NCI-H146 treated with DMSO at 0.1 percent for 48 hours (cell line): ENCODE measurements at regions not wholly inside any gene's neighbourhood (a gene's known extent, or its start where the extent isn't known, plus 50 kb on each side); places are given as distances from the start of the nearest gene placed in this dataset.

Source experiments
- DNase-seq: peaks from one replicate; lab custom pipeline; 2025; ENCODE audit not compliant: unreplicated experiment; lab: John Stamatoyannopoulos, UW

DNA sequence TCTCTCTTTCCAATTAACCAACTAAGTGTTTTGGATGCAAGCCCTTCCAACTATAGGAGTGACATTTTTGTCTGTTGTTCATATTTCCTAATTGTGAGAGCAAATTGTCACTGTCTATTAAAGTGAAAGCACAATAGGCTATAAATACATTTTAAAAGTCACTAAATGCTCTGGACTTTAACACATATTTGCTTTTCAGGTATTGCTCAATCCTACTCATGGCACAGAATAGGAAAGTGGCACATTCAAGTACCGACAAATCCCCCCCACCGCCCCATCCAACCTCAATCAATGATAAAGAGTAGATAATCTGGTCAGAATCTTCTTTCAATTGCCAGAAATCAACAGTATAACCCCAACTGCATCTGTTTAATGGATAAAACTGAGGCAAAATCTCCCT is 419.8 kb downstream of the PLK2 start:
- DNase-seq = no peak

- DNase-seq = no peak
These were observed 422.0 kb downstream of the PLK2 start for GRCh38 chr5:58037899-58038298.

DNA sequence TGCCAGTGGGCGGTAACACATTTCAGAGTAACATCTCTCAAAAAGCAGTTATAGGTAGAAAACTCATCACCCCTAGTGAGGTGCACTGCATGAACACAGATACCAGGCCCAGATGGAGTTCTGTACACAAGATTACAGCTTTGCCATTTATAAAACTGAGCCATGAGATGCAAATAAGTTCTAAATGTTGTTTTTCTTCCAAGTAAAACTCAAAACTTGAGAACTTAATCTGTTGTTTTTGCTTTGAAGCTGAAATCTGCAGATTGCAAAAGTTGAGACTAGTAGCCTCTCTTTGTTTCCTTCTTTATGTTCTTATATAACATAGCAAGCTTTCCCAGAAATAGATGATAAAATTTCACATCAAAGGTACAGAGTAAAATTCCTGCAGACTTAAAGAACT is 434.1 kb downstream of the PLK2 start:
- DNase-seq = no peak

DNA sequence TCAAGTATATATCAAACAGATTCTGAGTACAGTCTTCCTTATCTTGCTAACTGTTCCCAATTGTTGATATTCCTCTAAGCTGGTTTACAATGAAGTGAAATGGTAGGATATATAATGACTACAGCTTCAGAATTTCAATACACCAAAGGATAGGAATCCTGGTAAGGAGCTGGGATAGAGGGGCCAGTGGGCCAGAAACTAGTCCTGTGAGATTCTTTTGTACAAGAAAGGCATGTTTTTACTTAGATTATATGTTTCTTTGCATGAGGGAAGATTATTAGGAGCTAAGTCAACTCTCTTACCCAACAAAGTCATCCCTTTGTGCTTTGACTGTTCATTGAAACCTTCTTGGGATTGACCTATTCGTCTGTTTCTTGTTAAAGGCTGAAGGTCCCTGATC is 435.7 kb downstream of the PLK2 start:
- no peak for DNase-seq

DNA sequence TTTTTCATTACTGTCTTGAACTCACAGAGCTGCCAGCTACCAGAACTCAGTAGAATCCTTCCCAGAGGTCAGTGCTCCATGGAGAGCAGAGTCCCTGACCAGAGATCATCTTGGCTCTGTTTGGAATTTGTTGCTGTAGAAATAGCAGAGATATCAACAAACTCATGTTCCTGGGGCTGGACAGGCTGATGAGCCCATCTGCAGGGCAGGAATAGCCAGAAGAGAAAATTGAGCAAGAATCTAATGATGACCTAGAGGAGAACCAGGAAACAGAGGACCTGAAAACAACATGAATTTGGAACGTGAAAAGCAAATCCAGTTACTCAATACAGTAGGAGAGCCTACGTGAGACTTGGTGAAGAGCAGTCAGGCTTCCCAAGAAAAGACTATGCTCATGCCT is 437.8 kb downstream of the PLK2 start:
- DNase-seq = no peak

- DNase-seq = no peak
These were observed 438.4 kb downstream of the PLK2 start for GRCh38 chr5:58021466-58021865.

DNA sequence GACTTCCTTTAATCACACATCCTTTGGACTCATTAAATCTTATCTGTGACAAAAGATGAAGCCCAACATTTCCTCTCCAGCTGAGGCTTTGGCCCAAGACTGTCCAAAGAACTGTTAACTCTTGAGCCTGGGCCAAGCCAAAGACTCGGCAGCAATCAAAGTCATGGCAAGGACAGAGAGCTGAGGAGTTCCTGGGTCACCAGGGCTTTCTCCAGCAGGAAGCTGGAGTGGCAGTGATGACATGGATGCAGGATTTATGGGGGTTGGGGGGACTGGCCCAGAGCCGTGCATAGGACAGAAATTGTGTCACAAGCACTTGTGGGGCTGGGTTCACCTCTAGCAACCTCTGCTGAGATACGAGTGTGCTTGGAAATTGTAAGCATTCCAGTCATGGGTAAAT is 440.3 kb downstream of the PLK2 start:
- DNase-seq = no peak

DNA sequence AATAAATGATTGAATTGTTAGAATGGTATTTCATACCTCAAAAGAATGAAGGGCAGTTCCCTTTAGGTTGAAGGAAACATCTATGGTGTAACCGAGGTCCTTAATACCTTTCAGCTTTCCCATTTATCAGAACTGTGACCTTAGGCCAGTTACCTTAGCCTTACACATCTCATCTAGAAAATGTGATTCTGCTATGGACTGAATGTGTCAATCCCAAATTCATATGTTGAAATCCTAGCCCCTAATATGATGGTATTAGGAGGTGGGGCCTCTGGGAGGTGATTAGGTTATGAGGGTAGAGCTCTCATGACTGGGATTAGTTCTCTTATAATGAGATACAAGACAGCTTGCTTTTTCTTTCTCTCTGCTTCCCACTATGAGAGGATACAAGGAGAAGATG is 441.9 kb downstream of the PLK2 start:
- DNase-seq = no peak

DNA sequence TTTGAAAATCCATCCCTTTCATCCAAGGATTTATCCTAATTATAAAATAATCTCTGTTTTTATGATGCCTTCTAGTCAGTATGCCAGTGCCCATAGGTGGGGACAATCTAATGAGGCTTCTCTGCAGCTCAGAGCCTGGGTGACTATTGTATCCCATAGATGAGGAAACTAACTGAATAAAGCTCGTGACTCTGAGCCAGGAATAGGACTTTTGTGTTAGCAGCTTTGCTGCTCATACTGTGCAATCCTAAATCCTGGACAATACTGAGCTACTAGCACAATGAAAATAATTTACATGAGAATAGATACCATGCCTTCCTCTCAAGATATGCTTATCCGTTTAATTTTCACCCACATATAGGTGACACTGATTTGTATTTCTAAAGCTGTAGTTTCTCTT is 443.0 kb downstream of the PLK2 start:
- no peak for DNase-seq

DNA sequence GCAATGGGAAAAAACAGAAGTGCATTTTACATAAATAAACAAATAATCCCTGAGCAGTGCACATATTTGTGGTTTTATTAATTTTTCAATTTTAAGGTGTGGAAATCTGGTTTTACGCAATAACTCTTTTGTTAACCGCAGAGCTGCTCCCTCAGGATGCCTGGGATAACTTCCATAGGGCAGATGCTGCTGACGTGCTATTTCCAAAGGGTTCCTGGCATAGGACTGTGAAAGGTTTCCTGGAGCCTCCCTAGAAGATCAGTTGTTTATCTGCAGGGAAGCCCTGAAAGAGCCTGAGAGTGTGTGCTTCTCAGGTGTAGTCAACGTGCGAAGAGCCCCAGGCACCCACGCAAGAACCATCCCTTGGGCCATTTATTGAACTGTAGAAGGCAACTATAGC is 443.5 kb downstream of the PLK2 start:
- DNase-seq = no peak

DNA sequence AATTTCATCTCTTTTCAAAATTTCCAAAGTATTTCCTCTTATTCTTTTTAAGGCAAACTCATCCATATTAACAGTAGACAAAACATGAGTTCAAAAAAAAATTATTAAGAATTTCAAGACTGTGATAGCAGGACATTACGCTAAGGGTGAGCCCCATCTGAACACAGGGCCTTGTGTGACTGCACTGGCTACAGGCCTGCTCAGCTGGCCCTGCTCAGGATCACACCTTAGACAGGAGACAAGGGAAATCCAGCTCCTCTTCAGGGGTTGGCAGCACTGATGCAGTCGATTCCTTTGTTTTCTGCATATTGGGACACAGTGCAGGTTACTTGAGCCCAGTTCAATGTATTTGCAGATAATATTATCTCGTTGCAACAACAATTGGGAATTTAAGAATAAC is 444.7 kb downstream of the PLK2 start:
- no peak for DNase-seq

- DNase-seq = no peak
These were observed 446.2 kb downstream of the PLK2 start for GRCh38 chr5:58013542-58014258.

GRCh38 chr5:58012801-58013315 is 447.0 kb downstream of the PLK2 start:
- no peak for DNase-seq

GRCh38 chr5:58012102-58012501 is 447.8 kb downstream of the PLK2 start:
- DNase-seq = no peak

DNA sequence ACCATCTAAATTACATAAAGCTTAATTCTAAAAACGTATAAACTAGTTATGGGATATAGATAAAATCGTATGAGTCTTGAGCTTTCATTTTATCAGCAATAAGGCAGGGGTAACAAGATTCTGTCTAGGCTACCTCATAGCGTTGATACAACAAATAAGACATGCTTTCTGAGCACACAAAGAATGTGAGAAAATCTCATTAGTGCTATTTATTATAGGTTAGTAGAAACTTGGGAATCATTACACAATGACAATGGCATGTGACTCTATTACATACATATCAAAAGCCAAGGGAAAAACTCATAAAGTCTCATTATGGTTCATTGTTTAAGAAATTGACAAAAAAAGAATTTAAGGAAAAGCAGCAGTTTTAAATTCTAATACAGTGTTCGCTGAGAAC is 448.6 kb downstream of the PLK2 start:
- DNase-seq = no peak

DNA sequence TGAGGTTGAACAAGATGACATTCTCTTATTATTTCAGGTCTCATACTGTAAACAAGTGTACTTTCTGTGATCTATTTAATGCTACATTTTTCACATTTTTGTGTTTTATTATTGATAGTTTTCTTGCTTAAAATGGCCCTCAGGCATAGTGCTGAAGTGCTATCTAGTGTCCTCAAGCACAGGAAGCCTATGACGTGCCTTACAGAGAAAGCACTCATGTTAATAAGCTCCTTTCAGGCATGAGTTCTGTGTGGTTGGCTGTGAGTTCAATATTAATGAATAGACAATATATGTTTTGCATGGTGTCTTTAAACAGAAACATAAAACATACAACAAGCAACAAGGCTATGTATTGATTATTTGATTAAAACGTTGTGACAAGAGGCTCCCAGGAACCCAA is 450.1 kb downstream of the PLK2 start:
- no peak for DNase-seq

DNA sequence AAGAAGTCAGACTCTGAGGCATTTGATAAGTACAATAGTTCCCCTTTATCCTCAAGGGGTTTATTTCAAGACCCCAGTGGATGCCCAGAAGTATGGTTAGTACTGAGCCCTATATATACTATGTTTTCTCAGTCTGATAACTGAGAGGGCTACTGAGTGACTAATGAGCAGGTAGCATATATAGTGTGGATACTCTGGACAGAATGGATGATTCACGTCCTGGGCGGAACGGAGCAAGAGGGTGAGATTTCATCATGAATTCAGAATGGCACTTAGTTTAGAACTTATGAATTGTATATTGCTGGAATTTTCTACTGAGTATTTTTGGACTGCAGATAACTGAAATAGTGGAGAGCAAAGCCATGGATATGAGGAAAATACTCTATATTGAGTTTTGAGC is 457.6 kb downstream of the PLK2 start:
- no peak for DNase-seq

DNA sequence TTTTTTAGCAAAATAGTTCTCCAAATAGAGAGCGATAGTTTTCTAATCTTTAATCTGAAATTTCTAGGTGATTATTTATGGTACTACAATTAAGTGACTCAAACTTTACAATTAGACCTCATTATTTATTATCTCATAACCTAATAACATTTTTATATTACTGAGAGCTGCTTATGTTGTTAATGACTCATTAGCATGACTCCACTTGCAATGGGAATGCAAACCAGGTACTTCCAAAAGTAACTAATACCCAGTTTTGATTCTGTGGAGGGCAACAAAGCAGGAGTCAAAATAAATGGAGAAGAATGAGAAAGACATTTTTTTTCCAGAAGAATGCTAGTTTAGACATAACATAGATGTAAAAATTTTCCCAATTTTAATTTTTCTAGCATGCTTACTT is 466.0 kb downstream of the PLK2 start:
- DNase-seq = no peak

DNA sequence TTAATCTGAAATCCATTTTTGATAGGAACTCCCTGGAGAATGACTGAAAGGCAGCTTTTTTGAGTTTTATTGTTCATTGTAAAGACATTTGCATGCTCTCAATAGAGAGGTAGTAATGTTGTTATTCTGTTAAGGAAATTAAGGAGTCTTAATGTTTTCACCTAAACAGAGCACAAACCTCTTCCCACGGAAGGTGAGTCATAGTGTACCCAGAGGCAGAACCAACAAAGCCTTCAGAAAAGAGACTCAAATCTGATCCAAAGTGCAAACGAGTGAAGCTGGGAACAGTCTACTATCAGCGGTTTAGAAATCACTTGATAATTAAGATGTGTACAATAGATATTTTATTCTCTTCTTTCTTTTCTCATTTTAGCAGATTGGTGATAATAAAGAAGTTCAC is 470.5 kb downstream of the PLK2 start:
- no peak for DNase-seq

DNA sequence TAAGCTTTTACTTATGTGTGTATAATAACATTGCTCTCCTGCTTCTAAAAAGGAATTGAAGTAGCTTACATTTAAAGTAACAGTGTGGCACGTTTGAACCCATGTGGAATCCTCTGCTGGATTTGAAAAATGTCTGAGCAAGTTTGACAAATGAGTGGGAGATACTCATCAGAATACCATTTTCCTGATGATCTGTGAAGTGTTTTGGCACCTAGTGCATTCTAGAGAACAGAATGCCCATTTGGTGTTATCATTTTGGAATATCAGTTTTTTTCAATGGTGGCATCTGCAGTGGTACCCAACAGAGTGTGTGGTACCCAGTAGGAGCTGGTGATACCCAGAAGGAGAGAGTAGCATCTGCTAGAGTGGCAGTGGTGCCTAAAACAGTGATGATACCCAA is 471.1 kb downstream of the PLK2 start:
- DNase-seq = no peak

DNA sequence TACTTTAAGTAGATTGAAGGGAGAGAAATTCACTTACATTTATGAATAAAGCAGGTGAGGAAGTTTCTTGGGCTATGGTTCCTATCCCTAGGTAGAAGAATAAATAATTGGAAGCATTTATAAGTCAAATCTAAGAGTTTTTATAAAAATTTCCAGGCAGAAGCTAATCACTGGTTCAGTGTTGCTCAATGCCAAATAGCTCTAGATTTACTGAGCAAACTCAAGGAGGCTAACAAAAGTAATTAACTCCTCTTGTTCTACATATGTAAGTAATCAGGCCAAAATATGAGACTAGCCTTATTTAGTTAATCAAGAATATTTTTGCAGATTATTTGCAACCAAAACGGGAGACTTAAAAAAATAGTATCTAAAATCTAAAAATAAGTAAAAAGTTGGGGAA is 472.3 kb downstream of the PLK2 start:
- no peak for DNase-seq

- DNase-seq = no peak
These were observed 473.0 kb downstream of the PLK2 start for GRCh38 chr5:57986761-57987341.

GRCh38 chr5:57983426-57983825 is 476.5 kb downstream of the PLK2 start:
- no peak for DNase-seq
